Natural killer cell (primary cell): ENCODE measurements at regions not wholly inside any gene's neighbourhood (a gene's known extent, or its start where the extent isn't known, plus 50 kb on each side); places are given as distances from the start of the nearest gene placed in this dataset.

ENCODE experiments used
- ATAC-seq, 3 donors: fragments of 150-1000 bp in 2 of 3; fragments of 200-7000 bp in 1 of 3; cut with Tn5 transposase; 1 replicate in 1 of 3; 2 replicates in 2 of 3; pipeline ENCODE4 v1.10.0; 2021; ENCODE audit warnings: mild to moderate bottlenecking in 2 of 3, moderate library complexity in 2 of 3
- DNase-seq, 2 donors: peaks; one replicate each; pipeline versions ENCODE4 v3.0.0 to v3.0.0-alpha.2; 2013 to 2021; ENCODE audit warnings: mixed read lengths in 1 of 2
- H3K27ac ChIP-seq: one replicate; pipeline ENCODE4 v1.5.1; 2013; ENCODE audit warnings: mild to moderate bottlenecking, low read length
- H3K27me3 ChIP-seq: one replicate; pipeline ENCODE4 v1.6.1; 2013; ENCODE audit warnings: low read length; ENCODE audit not compliant: control insufficient read depth, insufficient read depth
- H3K36me3 ChIP-seq: one replicate; pipeline ENCODE4 v1.6.1; 2013; ENCODE audit warnings: low read length; ENCODE audit not compliant: control insufficient read depth, insufficient read depth
- H3K4me1 ChIP-seq: one replicate; pipeline ENCODE4 v1.6.1; 2013; ENCODE audit warnings: low read length; ENCODE audit not compliant: control insufficient read depth, insufficient read depth
- H3K4me3 ChIP-seq: one replicate; pipeline ENCODE4 v1.5.1; 2013; ENCODE audit warnings: low read length
- H3K9me3 ChIP-seq: one replicate; pipeline ENCODE4 v1.6.1; 2013; ENCODE audit warnings: low read length; ENCODE audit not compliant: control insufficient read depth, insufficient read depth
- H3K27ac Mint-ChIP-seq, 2 donors: one replicate each; pipeline ENCODE4 v1.8.0; 2022; ENCODE audit warnings: mild to moderate bottlenecking in 2 of 2, mixed read lengths in 2 of 2, moderate library complexity in 1 of 2
- H3K27me3 Mint-ChIP-seq, 2 donors: one replicate each; pipeline ENCODE4 v1.8.0; 2022; ENCODE audit warnings: low read depth in 2 of 2, mixed read lengths in 2 of 2
- H3K36me3 Mint-ChIP-seq: one replicate; pipeline ENCODE4 v1.8.0; 2022; ENCODE audit warnings: mixed read lengths
- H3K4me1 Mint-ChIP-seq, 2 donors: one replicate each; pipeline ENCODE4 v1.8.0; 2022; ENCODE audit warnings: mixed read lengths in 2 of 2
- H3K4me3 Mint-ChIP-seq: one replicate; pipeline ENCODE4 v1.8.0; 2022; ENCODE audit warnings: mild to moderate bottlenecking, moderate library complexity, mixed read lengths
- H3K9me3 Mint-ChIP-seq, 2 donors: one replicate each; pipeline ENCODE4 v1.8.0; 2022; ENCODE audit warnings: mixed read lengths in 2 of 2
- WGBS: methylation state at CpG from one replicate; pipeline ENCODE4 v1.1.7; 2013; ENCODE audit warnings: missing lambda C conversion rate; ENCODE audit not compliant: insufficient coverage; 5-methylcytosine and 5-hydroxymethylcytosine counted together
- intact Hi-C: fragments of 100-400 bp; cut with micrococcal nuclease; formaldehyde crosslinking; loops from one replicate; pipeline ENCODE4 v1.14.2; 2022
- TF ChIP-seq, protein P1 (sequence below): fragments of 200-600 bp; IDR thresholded peaks from one replicate; pipeline ENCODE4 v1.8.0; 2022; ENCODE audit warnings: antibody characterized with exemption

- no peak overlapping the region for H3K27ac Mint-ChIP-seq
- Histone ChIP-seq H3K36me3 (no peaks in the 10 kb centered on the region), H3K4me3 (no peak overlapping the region), H3K4me1 (no peaks in the 10 kb centered on the region), H3K27me3 (no peaks in the 10 kb centered on the region), H3K9me3 (no peaks in the 10 kb centered on the region), H3K27ac (no peak overlapping the region)
- 66% methylated on average over 4 of the region's 4 CpGs for WGBS
- H3K4me3 Mint-ChIP-seq = no peak overlapping the region
- H3K36me3 Mint-ChIP-seq = no peaks in the 10 kb centered on the region
- no peaks in the 10 kb centered on the region for H3K9me3 Mint-ChIP-seq
- peaks cover 7 to 27% of the 10 kb centered on the region in 2 donors for H3K27me3 Mint-ChIP-seq
- intact Hi-C loops = no loop called here
- H3K4me1 Mint-ChIP-seq = no peaks in the 10 kb centered on the region
- ATAC-seq (no peak), DNase-seq (no peak)
- TF ChIP-seq, protein P1, sequence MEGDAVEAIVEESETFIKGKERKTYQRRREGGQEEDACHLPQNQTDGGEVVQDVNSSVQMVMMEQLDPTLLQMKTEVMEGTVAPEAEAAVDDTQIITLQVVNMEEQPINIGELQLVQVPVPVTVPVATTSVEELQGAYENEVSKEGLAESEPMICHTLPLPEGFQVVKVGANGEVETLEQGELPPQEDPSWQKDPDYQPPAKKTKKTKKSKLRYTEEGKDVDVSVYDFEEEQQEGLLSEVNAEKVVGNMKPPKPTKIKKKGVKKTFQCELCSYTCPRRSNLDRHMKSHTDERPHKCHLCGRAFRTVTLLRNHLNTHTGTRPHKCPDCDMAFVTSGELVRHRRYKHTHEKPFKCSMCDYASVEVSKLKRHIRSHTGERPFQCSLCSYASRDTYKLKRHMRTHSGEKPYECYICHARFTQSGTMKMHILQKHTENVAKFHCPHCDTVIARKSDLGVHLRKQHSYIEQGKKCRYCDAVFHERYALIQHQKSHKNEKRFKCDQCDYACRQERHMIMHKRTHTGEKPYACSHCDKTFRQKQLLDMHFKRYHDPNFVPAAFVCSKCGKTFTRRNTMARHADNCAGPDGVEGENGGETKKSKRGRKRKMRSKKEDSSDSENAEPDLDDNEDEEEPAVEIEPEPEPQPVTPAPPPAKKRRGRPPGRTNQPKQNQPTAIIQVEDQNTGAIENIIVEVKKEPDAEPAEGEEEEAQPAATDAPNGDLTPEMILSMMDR = no peak
Observed at GRCh38 chr14:51451561-51451960, 200.1 kb upstream of the FRMD6 start.

DNA sequence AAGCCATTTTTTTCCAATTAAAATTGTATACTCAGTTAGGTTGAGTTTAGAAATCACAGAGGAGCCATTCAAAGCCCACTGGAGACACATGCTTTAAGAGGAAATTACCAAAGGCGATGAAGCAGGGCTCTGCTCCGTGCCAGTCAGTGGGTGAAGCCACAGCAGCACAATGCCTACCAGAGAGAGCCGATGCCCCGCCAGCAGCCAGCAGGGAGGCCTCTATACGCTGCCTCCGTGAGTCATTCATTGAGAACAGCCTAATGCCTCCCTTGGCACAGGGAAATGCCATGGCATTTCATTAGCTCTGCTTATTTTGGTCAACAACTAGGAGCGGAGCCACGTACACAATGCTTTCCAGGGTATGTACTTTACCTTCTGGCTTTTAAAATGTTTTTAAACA lies 197.8 kb upstream of the FRMD6 start:
- no peaks in the 10 kb centered on the region for H3K4me1 Mint-ChIP-seq
- no peak for ATAC-seq

DNA sequence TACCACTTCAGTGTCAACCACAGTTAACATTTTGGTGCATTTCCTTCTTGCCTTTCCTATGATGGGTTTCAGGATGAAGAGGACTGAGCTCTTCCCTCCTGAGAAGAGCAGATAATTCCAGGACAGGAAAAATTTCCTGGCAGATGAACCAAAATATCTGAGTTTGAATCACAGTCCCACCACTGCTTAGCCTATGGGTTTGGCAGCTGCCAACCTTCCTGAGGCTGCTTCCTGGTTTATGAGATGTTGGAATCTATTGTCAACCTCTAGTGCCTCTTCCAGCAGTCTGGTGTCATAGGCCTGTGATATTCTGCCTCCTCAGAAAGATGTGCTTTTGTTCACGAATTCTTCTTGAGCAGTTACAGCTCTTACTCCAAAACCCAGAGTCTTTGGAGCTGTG lies 197.4 kb upstream of the FRMD6 start:
- WGBS = 46% methylated on average over 1 of the region's 1 CpG
- H3K27ac Mint-ChIP-seq = no peak overlapping the region
- no peak overlapping the region for H3K4me3 Mint-ChIP-seq
- Histone ChIP-seq H3K27me3 (peaks cover 3% of the 10 kb centered on the region), H3K9me3 (no peaks in the 10 kb centered on the region), H3K4me1 (no peaks in the 10 kb centered on the region), H3K4me3 (no peak overlapping the region), H3K36me3 (no peaks in the 10 kb centered on the region), H3K27ac (no peak overlapping the region)
- ATAC-seq (no peak), DNase-seq (no peak)
- TF ChIP-seq, protein P1 = no peak
- H3K36me3 Mint-ChIP-seq = no peaks in the 10 kb centered on the region
- intact Hi-C loops = no loop called here
- peaks cover 13 to 31% of the 10 kb centered on the region in 2 donors for H3K27me3 Mint-ChIP-seq
- H3K4me1 Mint-ChIP-seq = no peaks in the 10 kb centered on the region
- no peaks in the 10 kb centered on the region for H3K9me3 Mint-ChIP-seq

More for the DNA sequence above, 197.8 kb upstream of the FRMD6 start:
- peaks cover 3% of the 10 kb centered on the region for H3K27me3 ChIP-seq
- Mint-ChIP-seq H3K36me3 (no peaks in the 10 kb centered on the region), H3K27ac (no peak overlapping the region), H3K27me3 (peaks cover 13 to 29% of the 10 kb centered on the region in 2 donors), H3K4me3 (no peak overlapping the region), H3K9me3 (no peaks in the 10 kb centered on the region)
- no peak for DNase-seq
- H3K9me3 ChIP-seq = no peaks in the 10 kb centered on the region
- no peak overlapping the region for H3K4me3 ChIP-seq
- TF ChIP-seq, protein P1 = no peak
- intact Hi-C loops = no loop called here
- H3K27ac ChIP-seq = no peak overlapping the region
- H3K4me1 ChIP-seq = no peaks in the 10 kb centered on the region
- H3K36me3 ChIP-seq = no peaks in the 10 kb centered on the region
- 92% methylated on average over 8 of the region's 8 CpGs for WGBS

DNA sequence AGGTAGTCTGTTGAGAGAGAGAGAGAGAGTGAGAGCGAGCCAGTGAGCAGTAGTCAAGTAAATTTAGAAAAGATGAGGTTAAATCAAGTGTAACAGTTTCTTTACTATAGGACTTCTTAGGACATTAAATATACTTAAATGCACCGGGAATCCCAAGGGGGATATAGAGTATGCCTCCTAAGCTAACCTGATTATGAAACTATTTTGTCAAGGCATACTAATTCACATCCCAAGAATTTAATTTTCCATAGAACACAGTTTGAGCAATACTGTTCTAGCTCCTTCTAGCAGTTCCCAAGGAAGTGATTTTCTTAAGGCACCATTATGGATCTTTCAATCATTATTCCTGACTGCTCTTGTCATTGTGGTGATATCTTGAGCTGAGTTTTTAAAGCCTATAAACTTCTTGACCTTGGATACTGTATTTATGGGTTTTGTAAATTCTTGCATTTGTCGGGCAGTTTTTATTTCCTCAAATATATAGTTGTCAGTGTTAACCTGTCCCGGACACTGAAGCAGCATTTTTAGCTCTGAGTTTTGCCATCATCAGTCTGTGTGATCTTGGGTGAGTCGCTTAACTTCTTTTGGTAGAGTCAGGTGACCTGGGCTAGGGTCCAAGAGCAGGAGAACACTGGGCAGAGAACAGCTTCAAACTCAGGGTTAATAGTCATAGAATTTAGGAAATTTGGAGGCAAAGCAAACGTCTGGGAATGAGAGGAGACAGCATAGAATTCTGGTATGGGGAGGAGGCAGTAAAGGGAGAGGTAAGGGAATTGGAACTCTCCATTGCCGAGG lies 196.5 kb upstream of the FRMD6 start:
- ATAC-seq (no peak), DNase-seq (no peak)
- no peaks in the 10 kb centered on the region for H3K36me3 Mint-ChIP-seq
- no peaks in the 10 kb centered on the region for H3K4me1 Mint-ChIP-seq
- intact Hi-C loops = no loop called here
- no peaks in the 10 kb centered on the region for H3K36me3 ChIP-seq
- no peaks in the 10 kb centered on the region for H3K4me1 ChIP-seq
- no peak overlapping the region for H3K27ac ChIP-seq
- TF ChIP-seq, protein P1 = no peak
- H3K27me3 ChIP-seq = peaks cover 3% of the 10 kb centered on the region
- no peak overlapping the region for H3K4me3 Mint-ChIP-seq
- WGBS = 78% methylated on average over 7 of the region's 7 CpGs
- no peaks in the 10 kb centered on the region for H3K9me3 ChIP-seq
- H3K9me3 Mint-ChIP-seq = no peaks in the 10 kb centered on the region
- no peak overlapping the region for H3K4me3 ChIP-seq
- H3K27me3 Mint-ChIP-seq = peaks cover 13 to 31% of the 10 kb centered on the region in 2 donors
- H3K27ac Mint-ChIP-seq = no peak overlapping the region
